Putamen (tissue), 1 donor: ENCODE measurements at regions not wholly inside any gene's neighbourhood (a gene's known extent, or its start where the extent isn't known, plus 50 kb on each side); places are given as distances from the start of the nearest gene placed in this dataset.
"Not testable (repeated sequence)": the region's sequence is repeated elsewhere in the genome, so short reads cannot be mapped to it uniquely, and the experiment has no call there.

Experiments
- DNase-seq: peaks from one replicate; pipeline ENCODE4 v3.0.0-alpha.2; 2016; ENCODE audit warnings: low spot score

DNA sequence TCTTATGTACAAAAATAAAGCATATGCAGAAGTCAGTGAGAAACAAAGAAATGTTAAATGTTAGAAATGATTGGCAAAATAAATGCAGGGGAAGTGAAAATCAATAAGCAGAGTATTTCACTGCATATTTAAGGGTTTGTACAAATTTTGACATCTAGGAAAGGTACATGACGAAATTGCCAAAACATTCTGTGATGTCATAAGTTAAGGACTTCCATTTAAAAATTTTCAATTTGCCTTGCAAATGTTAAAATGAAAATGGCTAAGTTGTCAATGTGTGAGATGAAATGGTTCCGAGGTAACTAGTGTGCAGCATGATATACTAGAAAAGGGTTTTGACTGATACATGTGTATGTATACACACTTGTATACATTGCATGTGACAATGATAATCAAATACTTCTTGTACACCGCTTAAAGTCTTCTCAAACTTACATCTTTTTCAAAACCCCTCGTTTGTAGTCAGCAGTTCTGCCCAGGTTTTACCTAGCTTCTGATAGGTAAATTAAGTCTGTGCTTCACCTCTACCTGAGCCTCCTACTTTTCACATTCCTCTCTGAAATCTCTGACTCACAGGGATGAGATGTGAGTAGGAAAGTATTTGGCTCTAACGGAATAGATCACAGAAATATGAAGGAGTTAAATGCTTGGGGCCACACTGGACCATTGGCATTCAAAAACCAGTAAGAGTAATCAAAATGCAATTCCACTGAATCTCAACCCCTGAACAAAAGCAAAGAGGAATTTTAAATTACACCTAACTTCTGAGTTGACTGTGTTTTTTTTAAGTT is 442.4 kb upstream of the FOXG1 start:
- DNase-seq = no peak

DNA sequence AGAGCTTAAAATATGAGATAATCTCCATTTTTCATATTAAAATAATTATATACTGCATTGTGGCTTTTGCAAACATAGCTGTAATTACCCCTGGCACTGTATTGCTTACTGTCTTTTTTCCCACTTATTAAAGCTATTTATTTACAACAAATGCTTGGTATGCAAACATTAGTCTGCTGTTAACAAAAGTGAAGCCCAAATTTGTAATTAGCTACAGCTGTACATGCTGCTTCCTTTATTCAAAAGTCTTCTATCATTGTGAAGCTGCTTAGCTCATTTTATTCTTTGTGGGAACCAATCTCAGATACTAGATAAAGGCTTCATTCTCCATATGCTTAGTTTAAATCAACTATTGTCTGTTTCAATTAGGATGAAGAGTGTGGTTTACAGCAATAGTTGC is 425.8 kb upstream of the FOXG1 start:
- DNase-seq = no peak

DNA sequence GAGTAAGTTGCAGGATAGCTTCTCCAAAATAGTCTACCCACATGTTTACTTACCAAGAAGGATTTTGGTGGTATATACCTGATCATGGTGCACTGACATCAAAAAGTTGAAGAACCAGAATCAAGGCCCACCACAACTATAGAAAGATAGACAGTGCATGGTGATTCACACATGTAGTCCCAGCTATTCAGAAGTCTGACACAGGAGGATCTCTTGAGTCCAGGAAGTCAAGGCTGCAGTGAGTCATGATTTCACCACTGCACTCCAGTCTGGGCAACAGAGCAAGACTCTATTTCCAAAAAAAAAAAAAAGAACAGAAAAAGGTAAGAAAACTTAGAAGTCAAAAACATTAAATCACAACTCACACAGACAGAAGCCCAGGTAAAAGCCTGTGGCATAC is 422.2 kb upstream of the FOXG1 start:
- no peak for DNase-seq

GRCh38 chr14:28348797-28349196 is 417.8 kb upstream of the FOXG1 start:
- no peak for DNase-seq

- DNase-seq = no peak
Observed at GRCh38 chr14:28356819-28357218, 409.8 kb upstream of the FOXG1 start.

DNA sequence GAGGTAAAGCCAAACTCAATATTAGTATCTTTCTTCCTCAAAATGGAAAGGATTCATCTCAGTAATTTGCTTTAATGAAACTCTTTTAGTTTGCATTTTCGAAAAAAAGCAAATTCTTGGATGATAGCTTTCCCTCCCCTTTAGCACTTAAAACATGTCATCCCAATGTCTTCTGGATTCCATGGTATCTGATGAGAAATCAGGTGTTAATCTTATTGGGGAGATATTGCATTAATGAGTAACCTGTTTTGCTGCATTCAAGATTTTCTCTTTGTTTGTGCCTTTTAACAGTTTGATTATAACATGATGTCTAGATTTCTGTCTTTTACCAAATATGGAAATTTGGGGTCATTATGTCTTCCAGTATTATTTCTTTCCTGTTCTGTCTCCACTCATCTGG is 405.1 kb upstream of the FOXG1 start:
- no peak for DNase-seq

- no peak for DNase-seq
Observed at GRCh38 chr14:28365510-28365909, 401.1 kb upstream of the FOXG1 start.

- DNase-seq = no peak
Observed at GRCh38 chr14:28373721-28374120, 392.9 kb upstream of the FOXG1 start.

DNA sequence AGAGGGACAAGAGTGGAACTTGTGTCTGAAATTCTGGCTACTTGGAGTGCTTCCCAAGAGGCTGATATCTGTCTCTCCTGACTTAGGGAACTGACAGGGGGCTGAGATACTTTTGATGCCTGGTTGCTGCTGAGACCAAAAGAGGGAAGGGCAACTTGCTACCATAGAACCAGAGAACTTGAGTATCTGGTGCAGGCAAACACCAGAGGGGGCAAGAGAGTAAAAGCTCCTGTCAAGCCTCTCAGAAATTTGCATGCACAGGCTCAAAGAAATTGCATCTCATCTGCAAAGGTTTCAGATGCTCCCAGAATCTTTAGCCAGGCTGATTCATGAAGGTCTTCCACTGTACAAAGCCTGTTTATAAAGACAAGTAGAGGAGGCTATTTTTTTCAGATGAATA is 391.3 kb upstream of the FOXG1 start:
- peak; percentile 19 for DNase-seq

DNA sequence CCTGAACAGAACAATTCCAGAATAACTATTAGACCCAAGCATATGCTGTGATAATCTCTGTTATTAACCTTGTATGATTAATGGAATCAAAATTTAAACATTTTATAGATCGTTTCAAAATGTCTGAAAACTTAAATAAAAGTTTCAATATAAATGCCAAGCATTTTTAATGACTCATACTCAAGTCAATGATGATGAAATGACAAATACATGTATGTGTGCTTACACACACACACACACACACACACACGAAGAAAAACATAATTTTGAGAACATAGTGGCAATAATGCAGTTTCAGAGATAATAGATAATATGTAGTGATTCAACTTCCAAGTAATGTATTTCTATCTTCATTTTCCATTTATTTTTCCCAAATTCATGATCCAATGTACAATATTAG is 384.9 kb upstream of the FOXG1 start:
- DNase-seq = no peak

DNA sequence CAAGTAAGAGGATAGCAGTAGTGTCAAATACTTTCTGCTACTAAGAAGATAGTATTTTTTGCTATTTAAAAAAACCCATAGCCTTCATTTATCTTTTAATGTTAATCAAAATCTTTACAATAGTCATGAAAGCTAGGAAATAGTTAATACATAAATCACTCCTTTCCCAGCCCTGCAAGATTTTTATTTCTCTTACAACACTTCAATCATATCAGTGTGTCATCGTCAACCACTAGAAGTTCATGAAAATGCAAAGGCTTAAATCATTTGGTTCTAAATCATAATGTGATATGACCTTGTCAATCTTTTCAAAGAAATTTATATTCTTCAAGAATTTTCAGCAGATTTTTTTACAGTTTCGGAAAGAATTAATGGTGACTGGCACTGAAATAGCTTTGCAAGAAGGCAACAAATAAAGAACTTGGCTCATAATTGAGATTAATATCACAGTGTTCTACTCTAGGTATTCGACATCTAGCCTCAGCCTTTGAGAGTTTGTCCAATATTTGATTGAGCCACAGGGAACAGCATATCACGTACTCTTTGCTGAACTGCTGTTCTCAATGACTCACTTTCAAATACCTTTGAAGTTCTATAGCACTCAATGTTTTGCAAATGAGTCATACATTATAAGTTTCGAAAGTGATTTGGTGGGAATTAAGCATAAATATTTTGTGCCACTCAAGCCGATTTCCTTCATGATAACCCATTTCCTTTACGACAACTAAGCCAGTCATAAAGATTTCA is 384.0 kb upstream of the FOXG1 start:
- no peak for DNase-seq

DNA sequence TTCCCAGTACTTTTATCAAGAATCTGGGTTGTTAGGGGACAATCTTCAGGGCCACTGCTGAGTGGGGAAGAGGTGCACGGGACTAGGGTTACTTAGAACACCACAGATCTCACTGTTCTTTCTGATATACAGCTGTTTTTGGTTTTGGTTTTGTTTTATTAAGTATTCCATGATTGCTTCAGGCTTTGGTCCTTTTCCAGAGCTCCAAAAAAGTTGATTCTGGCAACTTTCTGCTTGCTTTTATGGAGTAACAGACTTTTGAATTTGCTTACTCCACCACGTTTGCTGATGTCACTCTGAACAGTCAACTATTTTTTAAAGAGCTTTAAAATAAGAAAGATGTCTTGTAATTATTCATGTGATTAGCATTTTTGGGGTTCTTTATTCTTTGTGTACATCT is 368.1 kb upstream of the FOXG1 start:
- DNase-seq = no peak

GRCh38 chr14:28401705-28402104 is 364.9 kb upstream of the FOXG1 start:
- DNase-seq = not testable (repeated sequence)

DNA sequence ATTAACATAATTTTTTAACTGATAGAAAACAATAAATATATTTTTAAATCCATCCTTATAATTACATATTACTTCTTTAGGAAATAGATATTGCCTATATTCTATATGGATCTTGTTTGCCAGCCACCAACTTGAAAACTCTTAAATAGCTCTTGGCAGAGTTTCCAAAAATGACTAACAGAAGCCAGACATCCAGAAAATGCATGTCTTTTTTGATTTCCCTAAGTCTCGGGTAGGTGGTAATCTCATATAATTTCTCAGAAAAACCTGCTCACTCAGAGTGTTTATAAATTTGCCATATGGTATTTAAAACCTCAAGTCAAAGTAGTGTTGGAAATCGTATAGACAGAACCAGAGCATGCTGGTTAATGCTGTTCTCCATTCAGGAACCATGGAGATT is 360.4 kb upstream of the FOXG1 start:
- DNase-seq = no peak

- no peak for DNase-seq
Observed at GRCh38 chr14:28407031-28407825, 359.4 kb upstream of the FOXG1 start.

DNA sequence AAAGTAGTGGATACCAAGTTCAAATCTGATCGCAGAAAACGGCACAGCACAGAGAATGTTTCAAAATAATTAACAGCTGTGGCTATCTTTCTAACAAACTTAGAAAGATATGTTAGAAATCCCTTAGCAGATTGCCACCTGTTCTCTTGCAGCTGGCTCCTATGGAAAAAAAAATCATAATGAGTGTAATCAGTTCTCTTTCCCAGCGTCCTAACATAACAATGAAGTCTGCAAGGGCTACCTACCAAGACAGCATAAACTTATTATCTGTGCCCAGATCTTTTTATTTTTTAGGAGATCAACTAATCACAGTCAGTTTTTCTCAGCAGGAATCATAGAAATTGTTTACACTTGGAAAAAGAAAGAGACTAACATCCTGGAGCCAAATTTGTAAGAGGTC is 358.6 kb upstream of the FOXG1 start:
- DNase-seq = no peak

GRCh38 chr14:28412077-28412476 is 354.5 kb upstream of the FOXG1 start:
- DNase-seq = no peak

- no peak for DNase-seq
Observed at GRCh38 chr14:28426960-28427359, 339.6 kb upstream of the FOXG1 start.

DNA sequence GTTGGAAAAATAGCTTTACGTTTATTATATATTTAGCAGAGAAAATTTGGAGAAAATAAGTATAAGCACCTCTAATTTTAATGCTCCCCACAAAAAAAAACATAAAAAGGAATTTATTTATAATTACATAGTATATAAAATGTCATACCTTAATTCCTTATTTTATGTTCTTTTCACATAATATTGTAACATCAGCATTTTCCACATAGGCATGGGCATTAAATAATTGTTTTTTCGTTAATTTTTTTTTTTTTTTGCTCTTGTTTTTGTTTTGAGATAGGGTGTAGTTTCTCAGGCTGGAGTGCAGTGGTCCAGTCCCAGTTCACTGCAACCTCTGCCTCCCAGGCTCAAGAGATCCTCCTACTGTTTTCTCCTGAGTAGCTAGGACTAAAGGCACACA is 329.8 kb upstream of the FOXG1 start:
- DNase-seq = no peak

DNA sequence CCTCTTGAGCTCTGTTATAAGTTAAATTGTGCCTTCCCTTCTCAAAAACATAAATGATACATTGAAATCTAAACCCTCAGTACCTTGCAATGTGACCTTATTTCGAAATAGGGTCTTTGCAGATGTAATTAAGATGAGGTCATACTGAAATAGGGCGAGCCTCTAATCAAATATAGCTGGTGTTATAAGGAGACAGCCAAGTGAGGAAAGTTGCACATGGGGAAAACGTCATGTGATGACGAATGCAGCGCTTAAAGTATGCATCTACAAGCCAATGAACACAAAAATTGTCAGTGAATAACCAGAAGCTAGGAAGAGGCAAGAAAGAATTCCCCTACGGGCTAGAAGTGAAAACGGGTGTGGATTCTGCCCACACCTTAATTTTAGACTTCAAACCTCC is 305.2 kb upstream of the FOXG1 start:
- no peak for DNase-seq

DNA sequence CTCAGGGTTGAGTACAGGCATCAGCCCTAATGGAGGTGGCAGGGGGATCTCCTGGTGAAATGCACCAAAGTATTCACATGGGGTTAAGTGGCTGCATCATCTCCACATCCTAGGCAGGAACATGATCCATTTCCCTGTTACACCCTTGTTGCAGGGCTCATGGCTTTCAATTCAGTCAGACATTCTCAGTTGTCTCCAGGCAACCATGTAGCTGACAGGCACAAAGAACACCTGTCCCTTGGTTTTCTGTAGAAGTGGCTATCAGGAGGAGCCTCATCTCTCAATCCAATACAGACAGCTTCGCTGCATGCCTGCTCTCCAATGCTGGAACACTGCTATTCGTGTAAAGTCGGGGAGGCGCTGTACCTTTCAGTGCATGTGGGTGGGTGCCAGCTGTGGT is 299.0 kb upstream of the FOXG1 start:
- DNase-seq = no peak

DNA sequence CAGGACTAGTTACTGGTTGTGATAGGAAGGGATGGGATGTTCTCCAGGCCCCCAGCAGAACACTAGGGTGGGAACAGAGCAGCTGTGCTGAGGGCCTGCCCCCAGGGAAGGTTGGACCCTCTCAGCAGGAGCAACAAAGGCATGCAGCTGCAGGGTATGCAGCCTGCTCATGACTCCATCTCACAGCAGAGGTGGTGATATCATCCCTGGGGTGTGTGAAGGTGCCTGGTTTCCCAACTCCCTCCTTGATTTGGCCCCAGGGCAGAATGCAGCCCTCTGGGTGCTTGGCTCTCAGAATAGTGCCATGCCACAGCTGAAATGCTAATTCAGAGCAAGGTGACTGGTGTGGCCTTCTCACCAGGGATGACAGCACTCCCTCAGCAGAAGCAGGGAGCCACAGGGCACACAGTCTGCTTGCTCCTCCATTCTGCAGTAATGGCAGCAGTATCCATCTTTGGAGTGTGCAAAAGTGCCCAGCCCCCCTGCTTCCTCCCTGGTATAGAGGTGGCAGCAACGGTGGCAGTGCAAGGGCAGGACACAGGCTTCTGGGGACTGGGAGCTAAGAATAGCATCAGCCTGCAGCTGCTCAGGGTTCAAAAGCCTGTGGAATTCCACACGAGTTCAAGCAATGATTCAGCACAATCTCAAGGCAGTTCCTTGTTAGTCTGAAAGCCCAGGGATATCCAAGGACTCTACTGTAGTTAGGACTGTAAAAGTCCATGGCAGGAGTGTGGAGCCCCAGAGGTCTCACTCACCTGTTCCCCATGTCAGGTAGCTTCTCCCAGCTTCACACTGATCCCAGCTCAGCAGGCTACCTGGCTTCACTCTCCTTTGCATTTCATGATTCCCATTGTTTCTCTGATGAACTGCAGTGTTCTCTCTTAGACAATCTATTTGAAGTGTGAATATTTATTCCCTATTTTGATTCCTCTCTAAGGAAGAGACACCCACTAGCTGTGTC is 298.1 kb upstream of the FOXG1 start:
- DNase-seq = no peak
